ENCODE measurements at regions not wholly inside any gene's neighbourhood (a gene's known extent, or its start where the extent isn't known, plus 50 kb on each side); places are given as distances from the start of the nearest gene placed in this dataset.

- TF ChIP-seq, protein P1, sequence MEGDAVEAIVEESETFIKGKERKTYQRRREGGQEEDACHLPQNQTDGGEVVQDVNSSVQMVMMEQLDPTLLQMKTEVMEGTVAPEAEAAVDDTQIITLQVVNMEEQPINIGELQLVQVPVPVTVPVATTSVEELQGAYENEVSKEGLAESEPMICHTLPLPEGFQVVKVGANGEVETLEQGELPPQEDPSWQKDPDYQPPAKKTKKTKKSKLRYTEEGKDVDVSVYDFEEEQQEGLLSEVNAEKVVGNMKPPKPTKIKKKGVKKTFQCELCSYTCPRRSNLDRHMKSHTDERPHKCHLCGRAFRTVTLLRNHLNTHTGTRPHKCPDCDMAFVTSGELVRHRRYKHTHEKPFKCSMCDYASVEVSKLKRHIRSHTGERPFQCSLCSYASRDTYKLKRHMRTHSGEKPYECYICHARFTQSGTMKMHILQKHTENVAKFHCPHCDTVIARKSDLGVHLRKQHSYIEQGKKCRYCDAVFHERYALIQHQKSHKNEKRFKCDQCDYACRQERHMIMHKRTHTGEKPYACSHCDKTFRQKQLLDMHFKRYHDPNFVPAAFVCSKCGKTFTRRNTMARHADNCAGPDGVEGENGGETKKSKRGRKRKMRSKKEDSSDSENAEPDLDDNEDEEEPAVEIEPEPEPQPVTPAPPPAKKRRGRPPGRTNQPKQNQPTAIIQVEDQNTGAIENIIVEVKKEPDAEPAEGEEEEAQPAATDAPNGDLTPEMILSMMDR (IDR thresholded peaks at IDR 0.05) = no peak
- TF ChIP-seq EZH2 (IDR thresholded peaks at IDR 0.05; ENCODE audit: borderline replicate concordance, insufficient read depth, low read depth, low read length, poor library complexity, severe bottlenecking) = no peak
Observed at GRCh38 chr1:5758000-5758858, 234.0 kb downstream of the NPHP4 start.
